PC-9 (cell line): ENCODE measurements at regions not wholly inside any gene's neighbourhood (a gene's known extent, or its start where the extent isn't known, plus 50 kb on each side); places are given as distances from the start of the nearest gene placed in this dataset.

Source experiments
- EZH2 ChIP-seq: fragments of 200-600 bp; sonication (generic); IDR thresholded peaks from 2 replicates; pipeline ENCODE4 v1.8.0; 2017; ENCODE audit warnings: antibody characterized with exemption, low read depth
- TF ChIP-seq, protein P1 (sequence below): fragments of 200-600 bp; sonication (generic); conservative IDR thresholded peaks from 2 replicates; pipeline ENCODE4 v1.6.1; 2017; ENCODE audit warnings: mixed run types, antibody characterized with exemption, mild to moderate bottlenecking, moderate library complexity

- TF ChIP-seq, protein P1, sequence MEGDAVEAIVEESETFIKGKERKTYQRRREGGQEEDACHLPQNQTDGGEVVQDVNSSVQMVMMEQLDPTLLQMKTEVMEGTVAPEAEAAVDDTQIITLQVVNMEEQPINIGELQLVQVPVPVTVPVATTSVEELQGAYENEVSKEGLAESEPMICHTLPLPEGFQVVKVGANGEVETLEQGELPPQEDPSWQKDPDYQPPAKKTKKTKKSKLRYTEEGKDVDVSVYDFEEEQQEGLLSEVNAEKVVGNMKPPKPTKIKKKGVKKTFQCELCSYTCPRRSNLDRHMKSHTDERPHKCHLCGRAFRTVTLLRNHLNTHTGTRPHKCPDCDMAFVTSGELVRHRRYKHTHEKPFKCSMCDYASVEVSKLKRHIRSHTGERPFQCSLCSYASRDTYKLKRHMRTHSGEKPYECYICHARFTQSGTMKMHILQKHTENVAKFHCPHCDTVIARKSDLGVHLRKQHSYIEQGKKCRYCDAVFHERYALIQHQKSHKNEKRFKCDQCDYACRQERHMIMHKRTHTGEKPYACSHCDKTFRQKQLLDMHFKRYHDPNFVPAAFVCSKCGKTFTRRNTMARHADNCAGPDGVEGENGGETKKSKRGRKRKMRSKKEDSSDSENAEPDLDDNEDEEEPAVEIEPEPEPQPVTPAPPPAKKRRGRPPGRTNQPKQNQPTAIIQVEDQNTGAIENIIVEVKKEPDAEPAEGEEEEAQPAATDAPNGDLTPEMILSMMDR, result no peak
- TF ChIP-seq EZH2, result no peak
Measured at GRCh38 chr12:114898159-114898558, 214.2 kb upstream of the TBX3 start.
